H1 (cell line): ENCODE measurements at regions not wholly inside any gene's neighbourhood (a gene's known extent, or its start where the extent isn't known, plus 50 kb on each side); places are given as distances from the start of the nearest gene placed in this dataset.

Experiments
- MAX ChIP-seq: IDR thresholded peaks from 2 replicates; pipeline ENCODE4 v1.6.1; 2012; ENCODE audit warnings: inconsistent platforms
- SIX5 ChIP-seq: IDR thresholded peaks from 2 replicates; pipeline ENCODE4 v1.6.1; 2011; ENCODE audit warnings: mild to moderate bottlenecking, low read depth, low read length
- SP4 ChIP-seq: IDR thresholded peaks from 2 replicates; pipeline ENCODE4 v1.6.1; 2012; ENCODE audit warnings: low read length, inconsistent platforms

- no peak for TF ChIP-seq SIX5
- no peak for TF ChIP-seq MAX
- no peak for TF ChIP-seq SP4
- TF ChIP-seq, all 59 proteins: peak for 0
Measured at GRCh38 chr10:91108820-91109219, 111.6 kb upstream of the PCGF5 start (continued).
